Suprapubic skin (tissue), 4 donors: ENCODE measurements at regions not wholly inside any gene's neighbourhood (a gene's known extent, or its start where the extent isn't known, plus 50 kb on each side); places are given as distances from the start of the nearest gene placed in this dataset.

Experiments
- DNase-seq, 2 donors: peaks; one replicate each; pipeline ENCODE4 v3.0.0-alpha.2; 2019; ENCODE audit warnings: low spot score in 2 of 2
- H3K27ac ChIP-seq: fragments of 200-600 bp; sonication (generic); one replicate; pipeline ENCODE4 v1.5.1; 2019
- H3K27me3 ChIP-seq: fragments of 200-600 bp; sonication (generic); one replicate; pipeline ENCODE4 v1.5.1; 2019
- H3K36me3 ChIP-seq: fragments of 200-600 bp; sonication (generic); one replicate; pipeline ENCODE4 v1.5.1; 2019
- H3K4me1 ChIP-seq: fragments of 200-600 bp; sonication (generic); one replicate; pipeline ENCODE4 v1.5.1; 2019
- H3K4me3 ChIP-seq: fragments of 200-600 bp; sonication (generic); one replicate; pipeline ENCODE4 v1.5.1; 2019; ENCODE audit warnings: mild to moderate bottlenecking
- H3K9me3 ChIP-seq: fragments of 200-600 bp; sonication (generic); one replicate; pipeline ENCODE4 v1.5.1; 2019
- CTCF ChIP-seq, 2 donors: fragments of 200-600 bp in 1 of 2; fragments of 450-650 bp in 1 of 2; sonication (generic) in 1 of 2; IDR thresholded peaks; one replicate each; pipeline ENCODE4 v1.5.1; 2016 to 2019; ENCODE audit warnings: antibody characterized with exemption in 2 of 2, mild to moderate bottlenecking in 1 of 2, moderate library complexity in 1 of 2
- EP300 ChIP-seq: sonication (generic); formaldehyde crosslinking; IDR thresholded peaks from one replicate; pipeline ENCODE4 v1.6.1; 2017; ENCODE audit warnings: antibody characterized with exemption
- POLR2A ChIP-seq, 2 donors: fragments of 450-650 bp; IDR thresholded peaks; one replicate each; pipeline ENCODE4 v1.6.1; 2017; ENCODE audit warnings: antibody characterized with exemption in 2 of 2, mild to moderate bottlenecking in 2 of 2, moderate library complexity in 2 of 2
- POLR2AphosphoS5 ChIP-seq, 3 donors: sonication (generic); formaldehyde crosslinking; IDR thresholded peaks; one replicate each; pipeline ENCODE4 v1.6.1; 2017; ENCODE audit warnings: antibody characterized with exemption in 3 of 3
- WGBS: methylation state at CpG from one replicate; pipeline ENCODE4 v1.1.5; 2018; 5-methylcytosine and 5-hydroxymethylcytosine counted together

GRCh38 chr3:30349507-30349906, 256.9 kb upstream of the TGFBR2 start:
- H3K27me3 ChIP-seq: no peaks in the 10 kb centered on the region
- no peaks in the 10 kb centered on the region for H3K9me3 ChIP-seq
- WGBS: 92% methylated on average over 3 of the region's 3 CpGs
- peaks cover 31% of the 10 kb centered on the region for H3K4me1 ChIP-seq
- TF ChIP-seq CTCF (IDR thresholded peaks at IDR 0.05) (no peak), EP300 (no peak), POLR2AphosphoS5 (IDR thresholded peaks at IDR 0.05) (no peak), POLR2A (IDR thresholded peaks at IDR 0.05) (no peak)
- DNase-seq: no peak
- no peak overlapping the region for H3K4me3 ChIP-seq
- H3K27ac ChIP-seq: no peak overlapping the region
- no peaks in the 10 kb centered on the region for H3K36me3 ChIP-seq

GRCh38 chr3:30350011-30350410, 256.4 kb upstream of the TGFBR2 start:
- TF ChIP-seq EP300: no peak
- TF ChIP-seq POLR2A (IDR thresholded peaks at IDR 0.05): no peak
- no peak for TF ChIP-seq CTCF (IDR thresholded peaks at IDR 0.05)
- no peaks in the 10 kb centered on the region for H3K36me3 ChIP-seq
- no peaks in the 10 kb centered on the region for H3K27me3 ChIP-seq
- no peak overlapping the region for H3K27ac ChIP-seq
- no peak for DNase-seq
- H3K4me1 ChIP-seq: peaks cover 35% of the 10 kb centered on the region
- 81% methylated on average over 4 of the region's 4 CpGs for WGBS
- H3K4me3 ChIP-seq: no peak overlapping the region
- H3K9me3 ChIP-seq: no peaks in the 10 kb centered on the region

- H3K4me1 ChIP-seq: peaks cover 32% of the 10 kb centered on the region
- H3K36me3 ChIP-seq: no peaks in the 10 kb centered on the region
- H3K27me3 ChIP-seq: no peaks in the 10 kb centered on the region
- H3K9me3 ChIP-seq: no peaks in the 10 kb centered on the region
- DNase-seq: no peak
- H3K27ac ChIP-seq: no peak overlapping the region
- WGBS: 93% methylated on average over 2 of the region's 2 CpGs
- TF ChIP-seq POLR2A (IDR thresholded peaks at IDR 0.05) (no peak), EP300 (no peak), CTCF (IDR thresholded peaks at IDR 0.05) (no peak), POLR2AphosphoS5 (IDR thresholded peaks at IDR 0.05) (no peak)
- H3K4me3 ChIP-seq: no peak overlapping the region
Observed at GRCh38 chr3:30350901-30351300, 255.5 kb upstream of the TGFBR2 start.

GRCh38 chr3:30352410-30353318, 253.7 kb upstream of the TGFBR2 start:
- Histone ChIP-seq H3K27me3 (no peaks in the 10 kb centered on the region), H3K27ac (no peak overlapping the region), H3K9me3 (no peaks in the 10 kb centered on the region), H3K4me3 (no peak overlapping the region), H3K36me3 (no peaks in the 10 kb centered on the region), H3K4me1 (peaks cover 29% of the 10 kb centered on the region)
- WGBS: 71% methylated on average over 1 of the region's 1 CpG
- no peak for TF ChIP-seq POLR2AphosphoS5 (IDR thresholded peaks at IDR 0.05)
- no peak for TF ChIP-seq POLR2A (IDR thresholded peaks at IDR 0.05)
- no peak for TF ChIP-seq CTCF (IDR thresholded peaks at IDR 0.05)
- DNase-seq: no peak

GRCh38 chr3:30353711-30354467, 252.5 kb upstream of the TGFBR2 start:
- no peak for DNase-seq
- TF ChIP-seq POLR2AphosphoS5 (IDR thresholded peaks at IDR 0.05): no peak
- no peak for TF ChIP-seq CTCF (IDR thresholded peaks at IDR 0.05)
- no peak for TF ChIP-seq POLR2A (IDR thresholded peaks at IDR 0.05)
- TF ChIP-seq EP300: no peak
- no peaks in the 10 kb centered on the region for H3K36me3 ChIP-seq
- H3K4me3 ChIP-seq: no peak overlapping the region
- H3K4me1 ChIP-seq: peaks cover 29% of the 10 kb centered on the region
- H3K27ac ChIP-seq: no peak overlapping the region
- 68% methylated on average over 1 of the region's 1 CpG for WGBS
- H3K27me3 ChIP-seq: no peaks in the 10 kb centered on the region
- no peaks in the 10 kb centered on the region for H3K9me3 ChIP-seq
